ENCODE measurements at regions not wholly inside any gene's neighbourhood (a gene's known extent, or its start where the extent isn't known, plus 50 kb on each side); places are given as distances from the start of the nearest gene placed in this dataset.

DNA sequence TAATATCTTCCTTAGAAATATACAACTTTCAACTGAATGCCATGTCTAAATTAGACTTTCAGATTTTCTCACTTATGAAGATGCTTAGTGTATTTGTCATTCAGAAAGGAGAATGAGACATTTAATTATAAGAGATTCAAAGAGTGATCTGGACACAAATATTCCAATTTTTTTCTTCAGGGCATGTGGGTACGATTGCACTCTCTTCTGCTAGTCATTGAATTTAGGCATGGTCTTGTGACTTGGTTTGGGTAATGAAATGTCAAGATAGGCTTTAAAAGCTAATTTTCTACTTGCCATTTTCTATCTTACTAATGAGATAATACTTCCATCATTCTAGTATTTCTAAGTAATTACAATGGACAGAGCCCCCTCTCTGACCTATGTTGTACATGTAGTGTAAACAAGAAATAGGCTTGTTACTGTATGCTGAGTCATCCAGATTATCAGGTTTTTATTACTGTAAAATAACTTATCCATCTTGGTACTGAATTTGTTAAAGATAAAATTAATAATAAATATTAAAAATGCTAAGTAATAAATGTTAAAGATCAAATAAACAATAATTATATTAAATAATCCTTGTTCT lies 770.8 kb upstream of the BCHE start:
- no TSS peak for BruUV-seq (replicated peaks)
- Histone ChIP-seq H3K4me2 (ENCODE audit: low read depth, low read length) (no peak overlapping the region), H4K5ac (ENCODE audit: low read depth, low read length) (no peak overlapping the region), H3K56ac (ENCODE audit: extremely low read depth, insufficient read depth, low read length) (no peak overlapping the region), H2BK120ac (ENCODE audit: low read depth, low read length) (no peak overlapping the region), H4K20me1 (ENCODE audit: insufficient read depth, low read length) (no peaks in the 10 kb centered on the region), H3K4me3 (ENCODE audit: insufficient read depth, low read depth, low read length) (no peak overlapping the region), H4K91ac (ENCODE audit: insufficient read depth, low read depth, low read length) (no peak overlapping the region), H2AK9ac (replicated peaks; ENCODE audit: low read depth, low read length, poor library complexity) (no peak overlapping the region), H2AFZ (replicated peaks; ENCODE audit: low read length, poor library complexity) (no peak overlapping the region), H2BK15ac (ENCODE audit: low read depth, low read length) (no peak overlapping the region), H3K4me1 (ENCODE audit: control insufficient read depth, insufficient read depth, low read length) (no peaks in the 10 kb centered on the region), H2AK5ac (ENCODE audit: low read depth, low read length) (no peak overlapping the region), H3K9me1 (ENCODE audit: insufficient read depth, low read length) (no peaks in the 10 kb centered on the region), H3K79me1 (ENCODE audit: low read depth in 1 of 2, low read length in 2 of 2) (no peaks in the 10 kb centered on the region), H3K14ac (replicated peaks; ENCODE audit: low read depth, low read length) (no peak overlapping the region), H3K9me3 (ENCODE audit: control insufficient read depth, insufficient read depth, low read length) (no peaks in the 10 kb centered on the region), H3K27ac (ENCODE audit: insufficient read depth, low read length) (no peak overlapping the region), H4K8ac (ENCODE audit: low read depth in 2 of 2, low read length in 2 of 2) (no peak overlapping the region), H3K18ac (ENCODE audit: low read depth, low read length) (no peak overlapping the region), H3K23ac (ENCODE audit: low read depth, low read length) (no peak overlapping the region), H2BK20ac (ENCODE audit: low read depth, low read length) (no peak overlapping the region), H3K9ac (ENCODE audit: low read depth, low read length) (no peak overlapping the region), H2BK5ac (ENCODE audit: low read depth, low read length, poor library complexity, severe bottlenecking) (no peak overlapping the region), H3K27me3 (ENCODE audit: control insufficient read depth, insufficient read depth, low read length) (no peaks in the 10 kb centered on the region), H3K36me3 (ENCODE audit: control insufficient read depth, insufficient read depth, low read length) (no peaks in the 10 kb centered on the region), H3K4ac (ENCODE audit: low read depth, low read length) (no peak overlapping the region)
- dilution Hi-C loops (cut with HindIII; ENCODE audit: low sequenced_read_pairs, unreplicated experiment) (no loop called here), in situ Hi-C loops (cut with MboI; ENCODE audit: low sequenced_read_pairs) (no loop called here), intact Hi-C loops (cut with micrococcal nuclease) (no loop called here)
- POLR2A ChIA-PET (ENCODE audit: unreplicated experiment): no interaction called here
- TF ChIP-seq POLR2A (IDR thresholded peaks at IDR 0.05; ENCODE audit: low read depth, low read length) (no peak), BHLHE40 (IDR thresholded peaks at IDR 0.05; ENCODE audit: low read depth, low read length) (no peak), NFE2L2 (IDR thresholded peaks at IDR 0.05; ENCODE audit: low read depth, low read length) (peak; percentile 30; the same call in 1 of the 2 replicates)
- ATAC-seq (ENCODE audit: low read depth): no peak
- CTCF ChIA-PET: no interaction called here
- no CpG with 5 or more reads among the region's 1 CpG for WGBS, 2 experiments (ENCODE audit: extremely low coverage in 2 of 2, insufficient read length in 1 of 2)
- DNase-seq: no peak

Data from IMR-90 (cell line).